GM12878 (cell line): ENCODE measurements at regions not wholly inside any gene's neighbourhood (a gene's known extent, or its start where the extent isn't known, plus 50 kb on each side); places are given as distances from the start of the nearest gene placed in this dataset.

ENCODE experiments used
- ATAC-seq: fragments of 200-7000 bp; cut with Tn5 transposase; 3 replicates; pipeline ENCODE4 v1.9.1; 2020; ENCODE audit warnings: mild to moderate bottlenecking, moderate library complexity
- BruUV-seq: library from RNA; stranded (reverse); fragments of 400-500 nt; replicated peaks from 2 replicates; lab custom pipeline; 2021; lab: Mats Ljungman, UMichigan
- CTCF ChIA-PET: fragments of 300-600 bp; sonication (Branson Sonifier 250); formaldehyde crosslinking; extraction: SDS; loops from one replicate; lab custom pipeline; 2021; ENCODE audit warnings: inconsistent platforms; lab: Yijun Ruan, JAX
- POLR2A ChIA-PET: fragments of 350-600 bp; formaldehyde crosslinking; extraction: SDS; loops from one replicate; lab custom pipeline; 2021; ENCODE audit warnings: inconsistent platforms; lab: Charles Lee
- RAD21 ChIA-PET: fragments of 300-600 bp; sonication (Branson Sonifier 250); formaldehyde crosslinking; loops from one replicate; lab custom pipeline; 2023; ENCODE audit warnings: antibody characterized with exemption; ENCODE audit not compliant: unreplicated experiment; lab: Charles Lee
- SMC1A ChIA-PET: fragments of 300-600 bp; sonication (Branson Sonifier 250); formaldehyde crosslinking; loops from one replicate; lab custom pipeline; 2023; ENCODE audit not compliant: unreplicated experiment, uncharacterized antibody; lab: Charles Lee
- DNase-seq: peaks from one replicate; pipeline ENCODE4 v3.0.0-alpha.2; 2011; ENCODE audit warnings: low read depth, low spot score
- FAIRE-seq: peaks from 3 replicates; lab custom pipeline; 2011; peaks lifted over from hg19 to GRCh38; lab: Jason Lieb, UNC
- H2AFZ ChIP-seq: 2 replicates; pipeline ENCODE4 v1.6.0; 2011; ENCODE audit warnings: low read depth, low read length, control low read depth; ENCODE audit not compliant: control insufficient read depth
- H3K27ac ChIP-seq: 2 replicates; pipeline ENCODE4 v1.5.1; 2011; ENCODE audit warnings: control low read depth; ENCODE audit not compliant: control insufficient read depth, insufficient read depth
- H3K27me3 ChIP-seq, 2 experiments: replicated peaks in 1 of 2; 2 replicates each; pipeline versions ENCODE4 v1.6.0 to v1.6.1; 2011; ENCODE audit warnings: low read length in 1 of 2; ENCODE audit not compliant: control insufficient read depth in 2 of 2, insufficient read depth in 2 of 2
- H3K36me3 ChIP-seq, 2 experiments: 2 replicates each; pipeline ENCODE4 v1.5.1; 2011; ENCODE audit warnings: low read length in 1 of 2; ENCODE audit not compliant: control insufficient read depth in 2 of 2, insufficient read depth in 2 of 2
- H3K4me1 ChIP-seq: 2 replicates; pipeline ENCODE4 v1.6.1; 2011; ENCODE audit warnings: mild to moderate bottlenecking, low read length, moderate library complexity, mixed read lengths; ENCODE audit not compliant: control insufficient read depth, insufficient read depth
- H3K4me2 ChIP-seq: 2 replicates; pipeline ENCODE4 v1.6.0; 2011; ENCODE audit warnings: control low read depth; ENCODE audit not compliant: control insufficient read depth, insufficient read depth
- H3K4me3 ChIP-seq: fragments of 200-600 bp; sonication (generic); 2 replicates; pipeline ENCODE4 v1.5.1; 2016
- H3K79me2 ChIP-seq: 2 replicates; pipeline ENCODE4 v1.6.0; 2011; ENCODE audit warnings: low read length; ENCODE audit not compliant: control insufficient read depth, insufficient read depth
- H3K9ac ChIP-seq: 2 replicates; pipeline ENCODE4 v1.8.0; 2011; ENCODE audit warnings: low read length, control low read depth, mixed read lengths; ENCODE audit not compliant: control insufficient read depth, insufficient read depth
- H3K9me3 ChIP-seq: replicated peaks from 3 replicates; pipeline ENCODE4 v1.5.1; 2011; ENCODE audit warnings: mild to moderate bottlenecking, low read length; ENCODE audit not compliant: control insufficient read depth, insufficient read depth
- H4K20me1 ChIP-seq: 2 replicates; pipeline ENCODE4 v1.6.0; 2011; ENCODE audit not compliant: control insufficient read depth, insufficient read depth
- CBFB ChIP-seq: IDR thresholded peaks from 2 replicates; pipeline ENCODE4 v1.6.1; 2016; ENCODE audit warnings: antibody characterized with exemption, low read depth
- CREB1 ChIP-seq: IDR thresholded peaks from 2 replicates; pipeline ENCODE4 v1.6.1; 2012; ENCODE audit warnings: low read depth, mild to moderate bottlenecking, inconsistent platforms
- GABPA ChIP-seq: IDR thresholded peaks from 2 replicates; pipeline ENCODE4 v1.6.1; 2014; ENCODE audit warnings: antibody characterized with exemption, low read depth, mild to moderate bottlenecking, inconsistent platforms
- JUNB ChIP-seq: IDR thresholded peaks from 2 replicates; pipeline ENCODE4 v1.6.1; 2016; ENCODE audit warnings: antibody characterized with exemption, mild to moderate bottlenecking
- KAT2A ChIP-seq: conservative IDR thresholded peaks from 2 replicates; pipeline ENCODE4 v1.6.1; 2011; ENCODE audit warnings: low read depth, low read length; ENCODE audit not compliant: control insufficient read depth
- SIN3A ChIP-seq: IDR thresholded peaks from 2 replicates; pipeline ENCODE4 v1.6.1; 2012; ENCODE audit warnings: low read depth, low read length, improper control_type of control experiment
- SMC3 ChIP-seq: IDR thresholded peaks from 2 replicates; pipeline ENCODE4 v1.6.1; 2011; ENCODE audit warnings: low read length, improper control_type of control experiment, borderline replicate concordance
- STAT1 ChIP-seq: fragments of 450-650 bp; conservative IDR thresholded peaks from 2 replicates; pipeline ENCODE4 v1.6.1; 2014; ENCODE audit warnings: antibody characterized with exemption, mild to moderate bottlenecking
- TCF3 ChIP-seq: IDR thresholded peaks from 2 replicates; pipeline ENCODE4 v1.6.1; 2012; ENCODE audit warnings: low read depth, mild to moderate bottlenecking, low read length, borderline replicate concordance; ENCODE audit not compliant: insufficient read depth
- YY1 ChIP-seq: IDR thresholded peaks from 2 replicates; pipeline ENCODE4 v1.6.1; 2011; ENCODE audit warnings: low read depth, mild to moderate bottlenecking, low read length
- WGBS: methylation state at CpG from one replicate; pipeline ENCODE4 v1.1.6; 2016; ENCODE audit warnings: low lambda C conversion rate; ENCODE audit not compliant: insufficient replicate concordance, insufficient coverage; ENCODE audit errors: missing lambda C conversion rate; 5-methylcytosine and 5-hydroxymethylcytosine counted together
- in situ Hi-C: fragments of 300-500 bp; cut with MboI; formaldehyde crosslinking; loops from 9 replicates; pipeline ENCODE4 v1.14.3; 2018; ENCODE audit warnings: mixed read lengths
- intact Hi-C: fragments of 100-400 bp; cut with micrococcal nuclease; formaldehyde crosslinking; loops from one replicate; pipeline ENCODE4 v1.14.2; 2022; ENCODE audit not compliant: unreplicated experiment
- TF ChIP-seq, protein P1 (sequence below): fragments of 450-650 bp; IDR thresholded peaks from 2 replicates; pipeline ENCODE4 v1.6.1; 2017; ENCODE audit warnings: mild to moderate bottlenecking, moderate library complexity
- TF ChIP-seq, protein P2 (sequence below): IDR thresholded peaks from 2 replicates; pipeline ENCODE4 v1.6.1; 2012; ENCODE audit warnings: mild to moderate bottlenecking, low read depth, low read length

DNA sequence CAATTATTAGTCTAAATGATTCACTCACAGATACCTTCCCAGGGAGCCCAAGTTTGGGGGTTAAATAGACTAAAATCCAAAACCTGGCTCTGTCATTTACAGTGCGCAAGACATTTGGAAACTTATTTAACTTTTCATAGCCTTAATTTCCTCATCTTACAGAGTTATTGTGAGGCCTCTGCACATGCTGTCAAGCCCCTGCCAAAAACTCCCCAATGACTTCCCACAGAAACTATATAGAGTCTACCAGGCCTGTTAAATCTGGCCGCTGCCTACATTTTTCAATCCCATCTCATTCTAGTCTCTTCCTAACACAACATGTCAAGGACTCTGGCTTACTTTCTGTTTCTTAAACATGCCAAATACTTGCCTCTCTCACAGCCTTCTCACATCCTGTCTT is 412.5 kb downstream of the ELAVL2 start:
- intact Hi-C loops = no loop called here
- H2AFZ ChIP-seq = no peak overlapping the region
- no peaks in the 10 kb centered on the region for H3K79me2 ChIP-seq
- no peak for DNase-seq
- H3K9me3 ChIP-seq = no peaks in the 10 kb centered on the region
- TF ChIP-seq SIN3A (no peak), CREB1 (no peak), KAT2A (no peak), JUNB (no peak), YY1 (no peak), CBFB (no peak), GABPA (no peak), TCF3 (no peak), SMC3 (no peak), STAT1 (no peak)
- TF ChIP-seq, protein P1, sequence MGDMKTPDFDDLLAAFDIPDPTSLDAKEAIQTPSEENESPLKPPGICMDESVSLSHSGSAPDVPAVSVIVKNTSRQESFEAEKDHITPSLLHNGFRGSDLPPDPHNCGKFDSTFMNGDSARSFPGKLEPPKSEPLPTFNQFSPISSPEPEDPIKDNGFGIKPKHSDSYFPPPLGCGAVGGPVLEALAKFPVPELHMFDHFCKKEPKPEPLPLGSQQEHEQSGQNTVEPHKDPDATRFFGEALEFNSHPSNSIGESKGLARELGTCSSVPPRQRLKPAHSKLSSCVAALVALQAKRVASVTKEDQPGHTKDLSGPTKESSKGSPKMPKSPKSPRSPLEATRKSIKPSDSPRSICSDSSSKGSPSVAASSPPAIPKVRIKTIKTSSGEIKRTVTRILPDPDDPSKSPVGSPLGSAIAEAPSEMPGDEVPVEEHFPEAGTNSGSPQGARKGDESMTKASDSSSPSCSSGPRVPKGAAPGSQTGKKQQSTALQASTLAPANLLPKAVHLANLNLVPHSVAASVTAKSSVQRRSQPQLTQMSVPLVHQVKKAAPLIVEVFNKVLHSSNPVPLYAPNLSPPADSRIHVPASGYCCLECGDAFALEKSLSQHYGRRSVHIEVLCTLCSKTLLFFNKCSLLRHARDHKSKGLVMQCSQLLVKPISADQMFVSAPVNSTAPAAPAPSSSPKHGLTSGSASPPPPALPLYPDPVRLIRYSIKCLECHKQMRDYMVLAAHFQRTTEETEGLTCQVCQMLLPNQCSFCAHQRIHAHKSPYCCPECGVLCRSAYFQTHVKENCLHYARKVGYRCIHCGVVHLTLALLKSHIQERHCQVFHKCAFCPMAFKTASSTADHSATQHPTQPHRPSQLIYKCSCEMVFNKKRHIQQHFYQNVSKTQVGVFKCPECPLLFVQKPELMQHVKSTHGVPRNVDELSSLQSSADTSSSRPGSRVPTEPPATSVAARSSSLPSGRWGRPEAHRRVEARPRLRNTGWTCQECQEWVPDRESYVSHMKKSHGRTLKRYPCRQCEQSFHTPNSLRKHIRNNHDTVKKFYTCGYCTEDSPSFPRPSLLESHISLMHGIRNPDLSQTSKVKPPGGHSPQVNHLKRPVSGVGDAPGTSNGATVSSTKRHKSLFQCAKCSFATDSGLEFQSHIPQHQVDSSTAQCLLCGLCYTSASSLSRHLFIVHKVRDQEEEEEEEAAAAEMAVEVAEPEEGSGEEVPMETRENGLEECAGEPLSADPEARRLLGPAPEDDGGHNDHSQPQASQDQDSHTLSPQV = no peak
- TF ChIP-seq, protein P2, sequence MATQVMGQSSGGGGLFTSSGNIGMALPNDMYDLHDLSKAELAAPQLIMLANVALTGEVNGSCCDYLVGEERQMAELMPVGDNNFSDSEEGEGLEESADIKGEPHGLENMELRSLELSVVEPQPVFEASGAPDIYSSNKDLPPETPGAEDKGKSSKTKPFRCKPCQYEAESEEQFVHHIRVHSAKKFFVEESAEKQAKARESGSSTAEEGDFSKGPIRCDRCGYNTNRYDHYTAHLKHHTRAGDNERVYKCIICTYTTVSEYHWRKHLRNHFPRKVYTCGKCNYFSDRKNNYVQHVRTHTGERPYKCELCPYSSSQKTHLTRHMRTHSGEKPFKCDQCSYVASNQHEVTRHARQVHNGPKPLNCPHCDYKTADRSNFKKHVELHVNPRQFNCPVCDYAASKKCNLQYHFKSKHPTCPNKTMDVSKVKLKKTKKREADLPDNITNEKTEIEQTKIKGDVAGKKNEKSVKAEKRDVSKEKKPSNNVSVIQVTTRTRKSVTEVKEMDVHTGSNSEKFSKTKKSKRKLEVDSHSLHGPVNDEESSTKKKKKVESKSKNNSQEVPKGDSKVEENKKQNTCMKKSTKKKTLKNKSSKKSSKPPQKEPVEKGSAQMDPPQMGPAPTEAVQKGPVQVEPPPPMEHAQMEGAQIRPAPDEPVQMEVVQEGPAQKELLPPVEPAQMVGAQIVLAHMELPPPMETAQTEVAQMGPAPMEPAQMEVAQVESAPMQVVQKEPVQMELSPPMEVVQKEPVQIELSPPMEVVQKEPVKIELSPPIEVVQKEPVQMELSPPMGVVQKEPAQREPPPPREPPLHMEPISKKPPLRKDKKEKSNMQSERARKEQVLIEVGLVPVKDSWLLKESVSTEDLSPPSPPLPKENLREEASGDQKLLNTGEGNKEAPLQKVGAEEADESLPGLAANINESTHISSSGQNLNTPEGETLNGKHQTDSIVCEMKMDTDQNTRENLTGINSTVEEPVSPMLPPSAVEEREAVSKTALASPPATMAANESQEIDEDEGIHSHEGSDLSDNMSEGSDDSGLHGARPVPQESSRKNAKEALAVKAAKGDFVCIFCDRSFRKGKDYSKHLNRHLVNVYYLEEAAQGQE = no peak
- no TSS peak for BruUV-seq
- 51% methylated on average over 2 of the region's 2 CpGs for WGBS
- H3K4me3 ChIP-seq = no peak overlapping the region
- no peak overlapping the region for H3K9ac ChIP-seq
- SMC1A ChIA-PET = interaction anchor here (1.1 kb wide), 1 partner anchor 9 kb away, joined by 3 read pairs; no protein-coding TSS in a partner anchor
- in situ Hi-C loops = no loop called here
- FAIRE-seq = no peak
- POLR2A ChIA-PET = no interaction called here
- no peaks in the 10 kb centered on the region for H3K4me1 ChIP-seq
- no peaks in the 10 kb centered on the region for H3K27me3 ChIP-seq
- CTCF ChIA-PET = no interaction called here
- RAD21 ChIA-PET = no interaction called here
- H4K20me1 ChIP-seq = no peaks in the 10 kb centered on the region
- no peak for ATAC-seq
- no peak overlapping the region for H3K4me2 ChIP-seq
- no peaks in the 10 kb centered on the region for H3K36me3 ChIP-seq
- H3K27ac ChIP-seq = no peak overlapping the region
